Psoas muscle (tissue), 7 donors: ENCODE measurements at regions not wholly inside any gene's neighbourhood (a gene's known extent, or its start where the extent isn't known, plus 50 kb on each side); places are given as distances from the start of the nearest gene placed in this dataset.

Experiments
- ATAC-seq, 4 donors: fragments of 200-7000 bp; cut with Tn5 transposase; one replicate each; pipeline ENCODE4 v1.9.1; 2020; ENCODE audit warnings: moderate library complexity in 3 of 4, mild to moderate bottlenecking in 2 of 4
- DNase-seq, 2 donors: peaks; one replicate each; pipeline ENCODE4 v3.0.0-alpha.2; 2020
- H3K27ac ChIP-seq: fragments of 200-600 bp; one replicate; pipeline ENCODE4 v1.8.0; 2022
- H3K27me3 ChIP-seq, 3 donors: fragments of 200-600 bp in 1 of 3; one replicate each; pipeline versions ENCODE4 v1.6.1 to v1.8.0; 2013 to 2022; ENCODE audit warnings: low read length in 2 of 3, mild to moderate bottlenecking in 2 of 3, moderate library complexity in 1 of 3; ENCODE audit not compliant: insufficient read depth in 3 of 3
- H3K36me3 ChIP-seq, 2 donors: fragments of 200-600 bp in 1 of 2; one replicate each; pipeline versions ENCODE4 v1.6.1 to v1.8.0; 2013 to 2022; ENCODE audit warnings: low read depth in 1 of 2, mild to moderate bottlenecking in 1 of 2, moderate library complexity in 1 of 2; ENCODE audit not compliant: insufficient read depth in 1 of 2
- H3K4me1 ChIP-seq: fragments of 200-600 bp; one replicate; pipeline ENCODE4 v1.8.0; 2022
- H3K4me3 ChIP-seq: fragments of 200-600 bp; one replicate; pipeline ENCODE4 v1.8.0; 2022; ENCODE audit warnings: mild to moderate bottlenecking
- H3K9me3 ChIP-seq: fragments of 200-600 bp; one replicate; pipeline ENCODE4 v1.8.0; 2022
- CTCF ChIP-seq: fragments of 200-600 bp; IDR thresholded peaks from one replicate; pipeline ENCODE4 v1.8.0; 2022; ENCODE audit warnings: antibody characterized with exemption
- WGBS, 3 donors: extraction: QIAGEN DNeasy Blood & Tissue Kit; methylation state at CpG; one replicate each; pipeline versions ENCODE4 v1.1.6 to v1.1.7; 2013; 5-methylcytosine and 5-hydroxymethylcytosine counted together
- intact Hi-C, 2 donors: fragments of 100-400 bp; cut with DNase I; formaldehyde crosslinking; loops; one replicate each; pipeline versions ENCODE4 v1.11.0 to v1.14.2; 2022
- donor health status: healthy with polysubstance abuse.
- donor health status: DM: no; HTN: no; CAD: no; lungs with moderate emphysema.
- donor health status: Bipolar disorder and iron deficiency.
- donor health status: healthy.
- donor health status: DM: yes; HTN: yes; CAD: no.
- donor health status: DM: no; HTN: no; CAD: no.
- donor health status: DM: yes; HTN: yes; CAD: no.

- TF ChIP-seq CTCF, result no peak
- no peak overlapping the region for H3K27ac ChIP-seq
- intact Hi-C loops, result no loop called here
- H3K4me3 ChIP-seq, result no peak overlapping the region
- H3K36me3 ChIP-seq, result no peaks in the 10 kb centered on the region
- no peaks in the 10 kb centered on the region for H3K27me3 ChIP-seq
- ATAC-seq (no peak), DNase-seq (no peak)
- no peaks in the 10 kb centered on the region for H3K4me1 ChIP-seq
- no peaks in the 10 kb centered on the region for H3K9me3 ChIP-seq
- 95 to 100% (median 98%) methylated on average over 1 of the region's 1 CpG for WGBS, 3 donors
Observed at GRCh38 chr13:99869830-99870229, 101.7 kb downstream of the ZIC5 start.

GRCh38 chr13:99868767-99869166, 102.8 kb downstream of the ZIC5 start:
- ATAC-seq, result no peak
- 88 to 94% (median 92%) methylated on average over 3 of the region's 3 CpGs for WGBS, 3 donors
- intact Hi-C loops, result no loop called here

GRCh38 chr13:99867535-99868257, 103.9 kb downstream of the ZIC5 start:
- no peak overlapping the region for H3K4me3 ChIP-seq
- intact Hi-C loops, result no loop called here
- TF ChIP-seq CTCF, result no peak
- H3K9me3 ChIP-seq, result no peaks in the 10 kb centered on the region
- DNase-seq, result no peak
- no peak overlapping the region for H3K27ac ChIP-seq
- ATAC-seq, result no peak
- 50 to 67% (median 56%) methylated on average over 14 of the region's 14 CpGs for WGBS, 3 donors
- H3K4me1 ChIP-seq, result no peaks in the 10 kb centered on the region
- H3K36me3 ChIP-seq, result no peaks in the 10 kb centered on the region
- H3K27me3 ChIP-seq, result no peaks in the 10 kb centered on the region

More at GRCh38 chr13:99868767-99869166, 102.8 kb downstream of the ZIC5 start:
- H3K27ac ChIP-seq, result no peak overlapping the region
- no peaks in the 10 kb centered on the region for H3K9me3 ChIP-seq
- no peaks in the 10 kb centered on the region for H3K27me3 ChIP-seq
- no peak for DNase-seq
- TF ChIP-seq CTCF, result no peak
- H3K4me3 ChIP-seq, result no peak overlapping the region
- H3K4me1 ChIP-seq, result no peaks in the 10 kb centered on the region
- H3K36me3 ChIP-seq, result no peaks in the 10 kb centered on the region

GRCh38 chr13:99866781-99867180, 104.8 kb downstream of the ZIC5 start:
- intact Hi-C loops, result no loop called here
- Histone ChIP-seq H3K27ac (no peak overlapping the region), H3K9me3 (no peaks in the 10 kb centered on the region), H3K4me3 (no peak overlapping the region), H3K27me3 (no peaks in the 10 kb centered on the region), H3K4me1 (no peaks in the 10 kb centered on the region), H3K36me3 (no peaks in the 10 kb centered on the region)
- ATAC-seq (no peak), DNase-seq (no peak)
- 95 to 96% (median 96%) methylated on average over 7 of the region's 7 CpGs for WGBS, 3 donors
- TF ChIP-seq CTCF, result no peak

- H3K4me3 ChIP-seq, result no peak overlapping the region
- no peaks in the 10 kb centered on the region for H3K27me3 ChIP-seq
- no peaks in the 10 kb centered on the region for H3K9me3 ChIP-seq
- WGBS, 3 donors, result 90 to 93% (median 91%) methylated on average over 11 of the region's 11 CpGs
- intact Hi-C loops, result no loop called here
- no peaks in the 10 kb centered on the region for H3K4me1 ChIP-seq
- DNase-seq (no peak), ATAC-seq (no peak)
- no peak for TF ChIP-seq CTCF
- no peaks in the 10 kb centered on the region for H3K36me3 ChIP-seq
- no peak overlapping the region for H3K27ac ChIP-seq
Observed at GRCh38 chr13:99865420-99865930, 106.1 kb downstream of the ZIC5 start.
